ENCODE measurements at regions not wholly inside any gene's neighbourhood (a gene's known extent, or its start where the extent isn't known, plus 50 kb on each side); places are given as distances from the start of the nearest gene placed in this dataset.

GRCh38 chr2:146503366-146503765, 1341.5 kb upstream of the ACVR2A start:
- TF ChIP-seq CTCF (conservative IDR thresholded peaks at IDR 0.05; ENCODE audit: low read depth in 2 of 2) (no peak), REST (IDR thresholded peaks at IDR 0.05; ENCODE audit: unreplicated experiment) (no peak), POLR2AphosphoS5 (IDR thresholded peaks at IDR 0.05; ENCODE audit: low read depth) (no peak), EZH2 (IDR thresholded peaks at IDR 0.05; ENCODE audit: low read depth, unreplicated experiment) (no peak), ZNF331 (CRISPR knock-in tag; IDR thresholded peaks at IDR 0.05; ENCODE audit: low read depth) (no peak), EZH2phosphoT487 (IDR thresholded peaks at IDR 0.05; ENCODE audit: unreplicated experiment) (no peak), CREB1 (CRISPR knock-in tag; IDR thresholded peaks at IDR 0.05; ENCODE audit: low read depth) (no peak), ETS1 (IDR thresholded peaks at IDR 0.05) (no peak), ZNF462 (CRISPR knock-in tag; IDR thresholded peaks at IDR 0.05) (no peak), ZNF114 (CRISPR knock-in tag; IDR thresholded peaks at IDR 0.05) (no peak), JUNB (IDR thresholded peaks at IDR 0.05; ENCODE audit: unreplicated experiment) (no peak), STAT1 (IDR thresholded peaks at IDR 0.05; ENCODE audit: unreplicated experiment) (no peak)

All from GM23338 (cell line).